GM12864 (cell line): ENCODE measurements at regions not wholly inside any gene's neighbourhood (a gene's known extent, or its start where the extent isn't known, plus 50 kb on each side); places are given as distances from the start of the nearest gene placed in this dataset.

ENCODE experiments used
- DNase-seq: peaks from one replicate; pipeline ENCODE4 v3.0.0-alpha.2; 2011; ENCODE audit warnings: low read depth
- H3K4me3 ChIP-seq: 2 replicates; pipeline ENCODE4 v1.5.1; 2011; ENCODE audit warnings: mild to moderate bottlenecking, low read depth, low read length, control low read depth
- TF ChIP-seq, protein P1 (sequence below): IDR thresholded peaks from 2 replicates; pipeline ENCODE4 v1.5.1; 2011; ENCODE audit warnings: low read depth, mild to moderate bottlenecking, moderate library complexity, low read length, control low read depth, inconsistent platforms; ENCODE audit errors: missing control alignments

GRCh38 chr14:29077916-29078315, 311.3 kb downstream of the FOXG1 start:
- TF ChIP-seq, protein P1, sequence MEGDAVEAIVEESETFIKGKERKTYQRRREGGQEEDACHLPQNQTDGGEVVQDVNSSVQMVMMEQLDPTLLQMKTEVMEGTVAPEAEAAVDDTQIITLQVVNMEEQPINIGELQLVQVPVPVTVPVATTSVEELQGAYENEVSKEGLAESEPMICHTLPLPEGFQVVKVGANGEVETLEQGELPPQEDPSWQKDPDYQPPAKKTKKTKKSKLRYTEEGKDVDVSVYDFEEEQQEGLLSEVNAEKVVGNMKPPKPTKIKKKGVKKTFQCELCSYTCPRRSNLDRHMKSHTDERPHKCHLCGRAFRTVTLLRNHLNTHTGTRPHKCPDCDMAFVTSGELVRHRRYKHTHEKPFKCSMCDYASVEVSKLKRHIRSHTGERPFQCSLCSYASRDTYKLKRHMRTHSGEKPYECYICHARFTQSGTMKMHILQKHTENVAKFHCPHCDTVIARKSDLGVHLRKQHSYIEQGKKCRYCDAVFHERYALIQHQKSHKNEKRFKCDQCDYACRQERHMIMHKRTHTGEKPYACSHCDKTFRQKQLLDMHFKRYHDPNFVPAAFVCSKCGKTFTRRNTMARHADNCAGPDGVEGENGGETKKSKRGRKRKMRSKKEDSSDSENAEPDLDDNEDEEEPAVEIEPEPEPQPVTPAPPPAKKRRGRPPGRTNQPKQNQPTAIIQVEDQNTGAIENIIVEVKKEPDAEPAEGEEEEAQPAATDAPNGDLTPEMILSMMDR: no peak
- no peak overlapping the region for H3K4me3 ChIP-seq
- DNase-seq: no peak

DNA sequence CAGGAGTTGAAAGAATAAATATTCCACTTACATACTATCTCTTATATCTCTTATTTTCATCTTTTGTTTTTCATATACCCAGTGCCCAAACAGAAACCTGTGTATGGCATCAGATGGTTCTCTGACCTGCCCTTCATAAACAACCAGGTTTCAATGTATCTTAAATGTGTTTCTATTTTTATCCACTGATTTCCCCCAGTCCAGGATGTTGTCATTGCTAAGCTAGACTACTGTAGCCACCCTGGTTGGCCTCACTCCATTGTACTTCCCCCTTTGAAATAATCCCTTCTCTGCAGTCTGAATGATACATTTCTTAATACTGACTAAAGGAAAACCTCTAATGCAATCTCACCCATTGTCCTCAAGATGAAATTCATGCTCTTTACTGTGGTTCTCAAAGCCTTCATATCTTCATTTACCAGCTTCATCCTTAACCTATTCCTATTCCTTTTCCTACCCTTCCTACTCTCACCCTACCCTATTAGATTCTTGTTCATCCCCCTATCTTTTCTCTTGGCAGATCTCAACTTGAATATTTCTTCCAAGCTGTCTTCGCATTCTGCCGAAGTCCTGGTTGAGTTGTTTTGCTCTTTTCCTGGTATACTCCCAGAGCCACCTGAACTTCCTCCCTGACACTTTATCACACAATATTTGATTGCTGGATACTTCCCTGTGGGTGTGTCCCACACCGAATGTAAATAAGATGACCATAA, 312.4 kb downstream of the FOXG1 start:
- no peak overlapping the region for H3K4me3 ChIP-seq
- TF ChIP-seq, protein P1: no peak

GRCh38 chr14:29085546-29085945, 319.0 kb downstream of the FOXG1 start:
- TF ChIP-seq, protein P1: peak; percentile 14
- H3K4me3 ChIP-seq: no peak overlapping the region
- DNase-seq: no peak

More for the DNA sequence above, 312.4 kb downstream of the FOXG1 start:
- DNase-seq: no peak

- TF ChIP-seq, protein P1: no peak
- no peak overlapping the region for H3K4me3 ChIP-seq
- no peak for DNase-seq
These were observed 323.3 kb downstream of the FOXG1 start for GRCh38 chr14:29089849-29090248.

- no peak for DNase-seq
- TF ChIP-seq, protein P1: no peak
- no peak overlapping the region for H3K4me3 ChIP-seq
These were observed 325.5 kb downstream of the FOXG1 start for GRCh38 chr14:29092121-29092520.

DNA sequence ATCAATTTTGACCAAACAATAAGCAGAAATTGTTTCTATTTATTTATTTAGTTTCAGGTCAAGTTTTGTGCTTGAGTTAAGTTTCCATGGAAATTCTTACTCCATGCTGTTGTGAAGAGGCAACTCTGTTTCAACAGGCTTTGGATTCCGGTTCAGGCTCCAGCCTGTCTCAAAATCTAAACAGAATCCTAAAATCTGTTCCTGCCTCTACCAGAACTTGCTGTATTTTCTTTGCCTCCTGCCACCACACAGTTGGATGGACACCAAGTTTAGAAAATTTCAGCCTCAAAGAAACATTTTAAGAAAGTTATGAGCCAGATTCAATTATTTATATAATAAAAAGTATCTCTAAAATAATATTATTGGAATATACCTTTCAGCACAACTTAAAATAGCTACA, 330.9 kb downstream of the FOXG1 start:
- TF ChIP-seq, protein P1: no peak
- no peak overlapping the region for H3K4me3 ChIP-seq
- no peak for DNase-seq

DNA sequence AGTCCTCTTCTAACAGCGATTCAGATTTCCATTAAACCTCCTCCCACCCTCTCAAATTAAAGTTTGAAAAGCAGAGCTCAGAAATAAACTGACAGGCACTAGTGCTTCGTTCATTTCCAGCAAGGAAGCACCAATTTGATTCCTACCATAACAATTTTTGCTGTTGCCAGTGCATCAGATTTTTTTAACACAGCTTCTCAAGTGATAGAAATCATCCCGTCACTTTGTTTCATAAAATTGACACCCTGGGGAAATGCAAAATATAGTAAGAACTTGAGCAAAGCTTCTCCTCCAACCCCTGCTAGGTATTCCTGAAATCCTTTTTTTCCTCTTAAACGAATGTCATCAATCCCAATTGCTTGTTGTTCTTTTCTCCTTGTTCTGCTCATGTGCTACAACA, 332.1 kb downstream of the FOXG1 start:
- DNase-seq: no peak
- TF ChIP-seq, protein P1: no peak

More for the DNA sequence above, 332.1 kb downstream of the FOXG1 start:
- H3K4me3 ChIP-seq: no peak overlapping the region
